K562 (cell line): ENCODE measurements at regions not wholly inside any gene's neighbourhood (a gene's known extent, or its start where the extent isn't known, plus 50 kb on each side); places are given as distances from the start of the nearest gene placed in this dataset.

Experiments used
- ATAC-seq: fragments of 200-7000 bp; cut with Tn5 transposase; 3 replicates; pipeline ENCODE4 v1.9.1; 2020; ENCODE audit warnings: moderate library complexity
- BruUV-seq: library from RNA; stranded (reverse); fragments of 400-500 nt; replicated peaks from 2 replicates; lab custom pipeline; 2021; lab: Mats Ljungman, UMichigan
- CTCF ChIA-PET: fragments of 300-600 bp; formaldehyde crosslinking; extraction: SDS; loops from one replicate; lab custom pipeline; 2021; ENCODE audit warnings: low intra/inter-chr PET ratio; lab: Yijun Ruan, JAX
- POLR2A ChIA-PET: fragments of 300-600, 350-650 bp; sonication (Branson Sonifier 250); formaldehyde crosslinking; extraction: SDS; loops from one replicate; lab custom pipeline; 2021; ENCODE audit warnings: antibody characterized with exemption, inconsistent platforms; lab: Yijun Ruan, JAX
- DNase-seq, 4 experiments: peaks; one replicate each; pipeline versions ENCODE4 v3.0.0 to v3.0.0-alpha.2; 2011 to 2018; ENCODE audit warnings: low spot score in 3 of 4, mixed read lengths in 3 of 4; ENCODE audit errors: extremely low read depth in 1 of 4
- FAIRE-seq: peaks from 2 replicates; lab custom pipeline; 2011; peaks lifted over from hg19 to GRCh38; lab: Jason Lieb, UNC
- H2AFZ ChIP-seq: 2 replicates; pipeline ENCODE4 v1.6.0; 2011; ENCODE audit warnings: low read depth, low read length, control low read depth, inconsistent platforms
- H3K27ac ChIP-seq: fragments of 200-600 bp; 3 replicates; pipeline ENCODE4 v1.8.0; 2011; ENCODE audit warnings: low read depth, mild to moderate bottlenecking, control low read depth, inconsistent platforms, low read length, moderate library complexity, mixed read lengths; ENCODE audit errors: extremely low read depth
- H3K27me3 ChIP-seq, 2 experiments: fragments of 300-600 bp in 1 of 2; 2 replicates in 1 of 2; 3 replicates in 1 of 2; pipeline versions ENCODE4 v1.6.0 to v1.8.0; 2011; ENCODE audit warnings: inconsistent platforms in 2 of 2, low read length in 2 of 2, mild to moderate bottlenecking in 1 of 2, mixed read lengths in 1 of 2, moderate library complexity in 1 of 2; ENCODE audit not compliant: control insufficient read depth in 2 of 2, insufficient read depth in 2 of 2
- H3K36me3 ChIP-seq: fragments of 300-600 bp; 3 replicates; pipeline ENCODE4 v1.8.0; 2011; ENCODE audit warnings: mild to moderate bottlenecking, low read length, inconsistent platforms; ENCODE audit not compliant: control insufficient read depth, insufficient read depth
- H3K4me1 ChIP-seq, 2 experiments: fragments of 200-600 bp in 1 of 2; replicated peaks in 1 of 2; 2 replicates in 1 of 2; 3 replicates in 1 of 2; pipeline versions ENCODE4 v1.5.1 to v1.8.0; 2011; ENCODE audit warnings: inconsistent platforms in 2 of 2, low read length in 2 of 2, mild to moderate bottlenecking in 1 of 2, mixed read lengths in 1 of 2, moderate library complexity in 1 of 2; ENCODE audit not compliant: control insufficient read depth in 2 of 2, insufficient read depth in 2 of 2
- H3K4me2 ChIP-seq: 2 replicates; pipeline ENCODE4 v1.6.1; 2011; ENCODE audit warnings: low read length, control low read depth, inconsistent platforms, mixed read lengths; ENCODE audit not compliant: insufficient read depth
- H3K4me3 ChIP-seq: fragments of 200-600 bp; sonication (generic), shearing (Covaris generic); 2 replicates; pipeline ENCODE4 v1.5.1; 2016; ENCODE audit warnings: control low read depth, inconsistent platforms
- H3K79me2 ChIP-seq: fragments of 200-600 bp; 3 replicates; pipeline ENCODE4 v1.8.0; 2011; ENCODE audit warnings: low read length, inconsistent platforms; ENCODE audit not compliant: control insufficient read depth, insufficient read depth
- H3K9ac ChIP-seq, 2 experiments: 2 replicates each; pipeline versions ENCODE4 v1.6.0 to v1.6.1; 2011; ENCODE audit warnings: low read depth in 2 of 2, low read length in 2 of 2, control low read depth in 1 of 2, inconsistent platforms in 1 of 2, mild to moderate bottlenecking in 1 of 2, mixed read lengths in 1 of 2; ENCODE audit not compliant: insufficient read depth in 1 of 2
- H3K9me1 ChIP-seq: one replicate; pipeline ENCODE4 v1.6.0; 2011; ENCODE audit warnings: inconsistent platforms, mild to moderate bottlenecking, low read length, moderate library complexity; ENCODE audit not compliant: control insufficient read depth, insufficient read depth
- H3K9me3 ChIP-seq: replicated peaks from 2 replicates; pipeline ENCODE4 v1.5.1; 2011; ENCODE audit warnings: low read depth, low read length, inconsistent platforms; ENCODE audit not compliant: control insufficient read depth, insufficient read depth
- H4K20me1 ChIP-seq: replicated peaks from 2 replicates; pipeline ENCODE4 v1.6.1; 2011; ENCODE audit warnings: low read length, inconsistent platforms, mixed read lengths; ENCODE audit not compliant: control insufficient read depth, insufficient read depth
- EWSR1 ChIP-seq: fragments of 450-650 bp; IDR thresholded peaks from 2 replicates; pipeline ENCODE4 v1.6.1; 2018; ENCODE audit warnings: borderline replicate concordance, mild to moderate bottlenecking, low read depth, moderate library complexity; ENCODE audit not compliant: partially characterized antibody
- NCOA2 ChIP-seq, 2 experiments: fragments of 450-650 bp; IDR thresholded peaks; 2 replicates each; pipeline ENCODE4 v1.6.1; 2018; ENCODE audit warnings: mild to moderate bottlenecking in 2 of 2, moderate library complexity in 1 of 2; ENCODE audit not compliant: partially characterized antibody in 2 of 2
- NR1H2 ChIP-seq: sonication (generic); formaldehyde crosslinking; IDR thresholded peaks from 2 replicates; pipeline ENCODE4 v1.4.0; 2020; ENCODE audit warnings: mild to moderate bottlenecking, missing genetic modification reagents
- NR4A1 ChIP-seq, 2 experiments: fragments of 250-450 bp in 1 of 2; fragments of 450-650 bp in 1 of 2; sonication (Bioruptor Pico) in 1 of 2; IDR thresholded peaks; 2 replicates each; pipeline versions ENCODE4 v1.4.0 to v1.6.1; 2016 to 2020; ENCODE audit warnings: mild to moderate bottlenecking in 2 of 2, missing compliant biosample characterization in 1 of 2, missing genetic modification characterization in 1 of 2, moderate library complexity in 1 of 2
- SRSF3 ChIP-seq: fragments of 200-400 bp; formaldehyde crosslinking; IDR thresholded peaks from 2 replicates; pipeline ENCODE4 v1.6.1; 2016; ENCODE audit warnings: mild to moderate bottlenecking, low read length, moderate library complexity; ENCODE audit not compliant: insufficient read depth
- TCF3 ChIP-seq: sonication (generic); formaldehyde crosslinking; IDR thresholded peaks from 2 replicates; pipeline ENCODE4 v1.4.0; 2020; ENCODE audit warnings: mild to moderate bottlenecking, missing genetic modification reagents
- ZNF140 ChIP-seq: fragments of 250-450 bp; sonication (Bioruptor Pico); IDR thresholded peaks from 2 replicates; pipeline ENCODE4 v1.8.0; 2021; ENCODE audit warnings: moderate library complexity, mild to moderate bottlenecking, inconsistent platforms
- WGBS: fragments of 100-300 bp; shearing (Covaris generic); methylation state at CpG from one replicate; pipeline ENCODE4 v1.1.6; 2016; ENCODE audit warnings: low coverage, mixed read lengths; ENCODE audit not compliant: insufficient coverage; ENCODE audit errors: missing lambda C conversion rate; 5-methylcytosine and 5-hydroxymethylcytosine counted together
- in situ Hi-C: fragments of 300-500 bp; cut with MboI; formaldehyde crosslinking; loops from 4 replicates; pipeline ENCODE4 v1.15.0; 2018; ENCODE audit warnings: inconsistent platforms, mixed read lengths
- intact Hi-C: fragments of 100-400 bp; cut with micrococcal nuclease; formaldehyde crosslinking; loops from 2 replicates; pipeline ENCODE4 v1.14.2; 2022
- TF ChIP-seq, protein P1 (sequence below): fragments of 450-650 bp; formaldehyde crosslinking; IDR thresholded peaks from 2 replicates; pipeline ENCODE4 v1.4.0; 2022; ENCODE audit warnings: mild to moderate bottlenecking, moderate library complexity

DNA sequence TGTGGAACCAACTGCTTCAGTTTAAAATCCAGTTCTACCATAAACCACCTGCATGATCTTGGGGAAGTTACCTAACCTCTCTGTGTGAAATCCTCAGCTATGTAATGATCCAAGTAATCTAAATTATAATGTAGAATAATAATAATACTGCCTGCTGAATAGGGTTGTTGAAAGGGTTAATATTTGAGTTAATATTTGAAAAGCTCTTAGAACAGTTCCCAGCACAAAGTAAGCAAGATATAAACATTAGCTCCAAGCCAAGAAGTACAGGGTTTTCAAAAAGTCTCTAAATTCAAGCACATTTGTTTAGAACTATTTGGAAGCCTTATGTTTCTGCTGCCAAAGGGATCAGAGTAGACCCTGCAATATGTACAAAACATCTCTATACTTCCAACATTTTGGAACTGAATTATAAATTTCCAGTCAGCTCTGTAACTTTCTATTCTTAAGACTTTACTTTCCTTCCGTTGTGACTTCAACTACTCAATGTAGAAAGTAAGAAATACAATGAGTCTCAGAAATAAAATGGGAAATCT lies 76.7 kb upstream of the FAM9C start:
- no peaks in the 10 kb centered on the region for H3K79me2 ChIP-seq
- FAIRE-seq (no peak), ATAC-seq (no peak)
- no peaks in the 10 kb centered on the region for H3K27me3 ChIP-seq
- ChIA-PET CTCF (no interaction called here), POLR2A (no interaction called here)
- in situ Hi-C loops (no loop called here), intact Hi-C loops (no loop called here)
- H3K9ac ChIP-seq = no peak overlapping the region
- no peak overlapping the region for H3K27ac ChIP-seq
- H3K4me2 ChIP-seq = no peak overlapping the region
- 40% methylated on average over 1 of the region's 1 CpG for WGBS
- H3K36me3 ChIP-seq = no peaks in the 10 kb centered on the region
- no peak overlapping the region for H3K4me3 ChIP-seq
- TF ChIP-seq TCF3 (CRISPR knock-in tag) (no peak), NR4A1 (CRISPR knock-in tag; IDR thresholded peaks at IDR 0.05) (no peak), NR4A1 (tag; IDR thresholded peaks at IDR 0.05) (no peak), NCOA2 (IDR thresholded peaks at IDR 0.05; ENCODE audit: partially characterized antibody in 2 of 2) (no peak), EWSR1 (no peak), ZNF140 (CRISPR knock-in tag) (no peak), NR1H2 (no peak), SRSF3 (no peak)
- TF ChIP-seq, protein P1, sequence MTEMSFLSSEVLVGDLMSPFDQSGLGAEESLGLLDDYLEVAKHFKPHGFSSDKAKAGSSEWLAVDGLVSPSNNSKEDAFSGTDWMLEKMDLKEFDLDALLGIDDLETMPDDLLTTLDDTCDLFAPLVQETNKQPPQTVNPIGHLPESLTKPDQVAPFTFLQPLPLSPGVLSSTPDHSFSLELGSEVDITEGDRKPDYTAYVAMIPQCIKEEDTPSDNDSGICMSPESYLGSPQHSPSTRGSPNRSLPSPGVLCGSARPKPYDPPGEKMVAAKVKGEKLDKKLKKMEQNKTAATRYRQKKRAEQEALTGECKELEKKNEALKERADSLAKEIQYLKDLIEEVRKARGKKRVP (CRISPR knock-in tag) = no peak
- TF ChIP-seq, all 486 proteins: peak for 0
- H4K20me1 ChIP-seq = no peaks in the 10 kb centered on the region
- no TSS peak for BruUV-seq
- H3K9me1 ChIP-seq = no peaks in the 10 kb centered on the region
- DNase-seq = no peak
- 0 out of 2 replicates have a peak overlapping the region, but pooled peaks have one; percentile 8 for H2AFZ ChIP-seq
- no peaks in the 10 kb centered on the region for H3K9me3 ChIP-seq
- H3K4me1 ChIP-seq = peaks cover 0 to 8% of the 10 kb centered on the region in 2 experiments; a peak in 2 of 5 replicates
